ENCODE measurements at regions not wholly inside any gene's neighbourhood (a gene's known extent, or its start where the extent isn't known, plus 50 kb on each side); places are given as distances from the start of the nearest gene placed in this dataset.

DNA sequence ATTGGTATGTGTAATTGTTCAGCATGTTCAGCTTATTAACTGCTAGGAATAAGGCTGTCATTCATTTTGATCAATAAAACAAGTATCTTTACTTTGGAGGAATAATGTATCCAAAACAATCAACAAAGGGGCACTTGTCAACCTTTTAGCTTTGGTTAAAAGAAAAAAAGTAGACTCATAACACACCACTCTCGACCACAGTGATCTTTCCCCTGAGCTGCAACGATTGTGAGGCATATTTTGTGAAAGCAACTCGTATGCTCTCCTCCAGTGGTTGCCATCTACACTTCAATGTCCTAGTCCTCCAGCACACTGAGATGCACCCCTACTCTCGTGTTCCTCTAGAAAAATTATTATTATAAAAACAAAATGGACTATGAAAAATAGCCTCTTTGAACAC is 60.1 kb upstream of the PDE7B start:
- in situ Hi-C loops (cut with MboI; ENCODE audit: low pct_ligation_motif_present in 1 of 4, low pct_unique_long_range_greater_than_20kb in 1 of 4, low sequenced_read_pairs in 3 of 4) (no loop called here), intact Hi-C loops (cut with DNase I; ENCODE audit: low total_unique reads) (no loop called here)
- TF ChIP-seq POLR2AphosphoS5 (IDR thresholded peaks at IDR 0.05) (no peak), POLR2A (IDR thresholded peaks at IDR 0.05) (no peak), EP300 (IDR thresholded peaks at IDR 0.05; ENCODE audit: low read depth) (no peak)
- TF ChIP-seq, protein P1, sequence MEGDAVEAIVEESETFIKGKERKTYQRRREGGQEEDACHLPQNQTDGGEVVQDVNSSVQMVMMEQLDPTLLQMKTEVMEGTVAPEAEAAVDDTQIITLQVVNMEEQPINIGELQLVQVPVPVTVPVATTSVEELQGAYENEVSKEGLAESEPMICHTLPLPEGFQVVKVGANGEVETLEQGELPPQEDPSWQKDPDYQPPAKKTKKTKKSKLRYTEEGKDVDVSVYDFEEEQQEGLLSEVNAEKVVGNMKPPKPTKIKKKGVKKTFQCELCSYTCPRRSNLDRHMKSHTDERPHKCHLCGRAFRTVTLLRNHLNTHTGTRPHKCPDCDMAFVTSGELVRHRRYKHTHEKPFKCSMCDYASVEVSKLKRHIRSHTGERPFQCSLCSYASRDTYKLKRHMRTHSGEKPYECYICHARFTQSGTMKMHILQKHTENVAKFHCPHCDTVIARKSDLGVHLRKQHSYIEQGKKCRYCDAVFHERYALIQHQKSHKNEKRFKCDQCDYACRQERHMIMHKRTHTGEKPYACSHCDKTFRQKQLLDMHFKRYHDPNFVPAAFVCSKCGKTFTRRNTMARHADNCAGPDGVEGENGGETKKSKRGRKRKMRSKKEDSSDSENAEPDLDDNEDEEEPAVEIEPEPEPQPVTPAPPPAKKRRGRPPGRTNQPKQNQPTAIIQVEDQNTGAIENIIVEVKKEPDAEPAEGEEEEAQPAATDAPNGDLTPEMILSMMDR (IDR thresholded peaks at IDR 0.05) = no peak

DNA sequence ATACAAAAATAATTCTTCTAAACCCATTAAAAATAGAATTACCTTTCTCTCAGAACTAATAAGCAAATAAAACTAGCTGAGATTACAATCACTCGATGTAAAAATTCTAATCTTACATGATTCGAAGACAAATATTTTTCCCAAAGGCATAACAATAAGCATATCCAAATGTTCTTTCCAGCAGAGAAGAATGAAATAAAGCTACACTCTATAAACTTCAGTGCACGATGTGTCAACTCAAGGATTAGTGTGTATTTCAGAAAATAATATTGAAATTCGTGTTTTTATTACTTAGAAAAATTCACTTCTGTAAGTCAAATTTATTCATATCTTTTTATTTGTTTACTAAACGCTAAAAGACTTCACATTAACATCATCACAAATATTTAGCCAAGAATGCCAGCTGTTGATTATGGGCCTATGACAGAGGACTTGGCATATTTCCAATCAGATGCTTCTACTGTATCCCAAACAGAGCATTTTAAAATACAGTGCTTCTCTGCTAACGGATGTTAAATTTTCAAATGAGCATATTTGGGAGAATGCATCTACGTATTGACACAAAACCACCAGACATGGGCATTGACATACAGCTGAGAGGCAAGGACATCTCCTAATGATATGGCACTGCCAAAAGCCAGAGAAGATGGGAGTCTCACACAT is 54.7 kb upstream of the PDE7B start:
- in situ Hi-C loops (cut with MboI; ENCODE audit: low pct_ligation_motif_present in 1 of 4, low pct_unique_long_range_greater_than_20kb in 1 of 4, low sequenced_read_pairs in 3 of 4) = no loop called here
- Histone ChIP-seq H3K27me3 (no peaks in the 10 kb centered on the region), H3K4me3 (no peak overlapping the region), H3K36me3 (no peaks in the 10 kb centered on the region), H3K27ac (no peak overlapping the region), H3K9me3 (no peaks in the 10 kb centered on the region), H3K4me1 (no peaks in the 10 kb centered on the region)
- TF ChIP-seq EP300 (IDR thresholded peaks at IDR 0.05; ENCODE audit: low read depth) (no peak), POLR2AphosphoS5 (IDR thresholded peaks at IDR 0.05) (no peak), POLR2A (IDR thresholded peaks at IDR 0.05) (no peak)
- TF ChIP-seq, protein P1 (IDR thresholded peaks at IDR 0.05) = no peak
- no peak for DNase-seq
- intact Hi-C loops (cut with DNase I; ENCODE audit: low total_unique reads) = no loop called here
- WGBS, 2 donors (ENCODE audit: low coverage in 1 of 2) = 61 to 68% methylated on average over 7 of the region's 7 CpGs

More for the DNA sequence above, 60.1 kb upstream of the PDE7B start:
- DNase-seq = no peak
- WGBS, 2 donors (ENCODE audit: low coverage in 1 of 2) = 59 to 65% methylated on average over 4 of the region's 4 CpGs
- no peaks in the 10 kb centered on the region for H3K27me3 ChIP-seq
- no peaks in the 10 kb centered on the region for H3K9me3 ChIP-seq
- no peaks in the 10 kb centered on the region for H3K36me3 ChIP-seq
- H3K27ac ChIP-seq = no peak overlapping the region
- H3K4me3 ChIP-seq = no peak overlapping the region
- no peaks in the 10 kb centered on the region for H3K4me1 ChIP-seq

DNA sequence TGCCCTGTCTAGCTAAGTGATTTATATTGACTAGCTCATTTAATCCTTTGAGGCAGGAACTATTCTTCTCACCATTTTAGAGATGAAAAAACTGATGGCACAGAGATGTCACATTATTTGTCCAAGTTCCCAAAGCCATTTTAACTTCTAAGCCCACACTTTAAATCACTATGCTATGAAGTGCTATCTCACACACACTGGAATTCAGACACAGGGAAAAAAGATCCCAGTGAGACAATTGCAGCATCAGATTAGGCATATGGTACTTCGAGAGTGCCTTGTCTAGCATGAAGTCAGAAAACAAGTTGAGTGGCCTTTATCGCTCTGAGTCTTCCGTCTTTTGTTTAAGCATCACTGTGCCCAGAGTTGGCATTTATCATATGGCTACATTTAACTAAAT is 54.1 kb upstream of the PDE7B start:
- DNase-seq = no peak
- Histone ChIP-seq H3K27ac (no peak overlapping the region), H3K27me3 (no peaks in the 10 kb centered on the region), H3K4me1 (no peaks in the 10 kb centered on the region), H3K9me3 (no peaks in the 10 kb centered on the region), H3K4me3 (no peak overlapping the region), H3K36me3 (no peaks in the 10 kb centered on the region)
- WGBS, 2 donors (ENCODE audit: low coverage in 1 of 2) = 82% methylated on average over 3 of the region's 3 CpGs; no CpG with 5 or more reads in 1 of the 2 donors
- in situ Hi-C loops (cut with MboI; ENCODE audit: low pct_ligation_motif_present in 1 of 4, low pct_unique_long_range_greater_than_20kb in 1 of 4, low sequenced_read_pairs in 3 of 4) (no loop called here), intact Hi-C loops (cut with DNase I; ENCODE audit: low total_unique reads) (no loop called here)
- TF ChIP-seq, protein P1 (IDR thresholded peaks at IDR 0.05) = no peak
- TF ChIP-seq POLR2A (IDR thresholded peaks at IDR 0.05) (no peak), POLR2AphosphoS5 (IDR thresholded peaks at IDR 0.05) (no peak), EP300 (IDR thresholded peaks at IDR 0.05; ENCODE audit: low read depth) (no peak)

DNA sequence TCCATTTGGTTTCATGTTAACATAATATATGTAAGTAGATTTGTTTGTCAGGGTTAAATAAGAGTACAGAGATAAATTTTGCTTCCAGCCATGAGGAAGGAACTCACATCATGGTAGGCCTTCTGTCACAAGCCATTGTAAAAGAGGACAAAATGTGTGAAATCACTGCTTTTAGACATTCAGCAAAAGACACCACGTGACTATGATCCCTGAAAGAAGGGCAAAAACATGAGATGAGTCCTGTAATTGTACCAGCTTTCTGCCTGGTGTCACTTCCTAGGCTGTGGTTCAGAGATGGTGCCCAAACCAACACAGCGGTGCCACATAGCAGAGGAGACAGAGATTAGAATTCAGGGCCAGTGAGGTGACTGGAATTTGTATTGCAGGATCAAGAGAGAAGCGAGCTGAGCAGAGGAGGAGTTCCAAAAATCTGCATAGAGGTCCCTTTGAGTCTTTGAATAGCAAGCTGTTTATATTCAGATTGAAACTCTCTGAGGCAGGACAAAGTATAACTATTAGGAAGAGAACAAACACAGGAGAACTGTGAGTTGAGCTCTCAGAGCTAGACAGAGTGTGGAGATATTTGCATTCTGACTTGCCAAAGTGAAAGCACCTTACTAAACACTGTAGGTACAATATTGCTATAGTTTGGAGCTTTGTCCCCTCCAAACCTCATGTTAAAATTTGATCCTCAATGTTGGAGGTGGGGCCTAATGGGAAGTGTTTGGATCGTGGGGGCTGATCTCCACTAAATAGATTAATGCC is 52.6 kb upstream of the PDE7B start:
- no peak overlapping the region for H3K27ac ChIP-seq
- H3K9me3 ChIP-seq = no peaks in the 10 kb centered on the region
- H3K36me3 ChIP-seq = no peaks in the 10 kb centered on the region
- in situ Hi-C loops (cut with MboI; ENCODE audit: low pct_ligation_motif_present in 1 of 4, low pct_unique_long_range_greater_than_20kb in 1 of 4, low sequenced_read_pairs in 3 of 4) (no loop called here), intact Hi-C loops (cut with DNase I; ENCODE audit: low total_unique reads) (no loop called here)
- DNase-seq = no peak
- TF ChIP-seq EP300 (IDR thresholded peaks at IDR 0.05; ENCODE audit: low read depth) = no peak
- no peak for TF ChIP-seq POLR2A (IDR thresholded peaks at IDR 0.05)
- TF ChIP-seq, protein P1 (IDR thresholded peaks at IDR 0.05) = no peak
- TF ChIP-seq POLR2AphosphoS5 (IDR thresholded peaks at IDR 0.05) = no peak
- no peaks in the 10 kb centered on the region for H3K27me3 ChIP-seq
- no peaks in the 10 kb centered on the region for H3K4me1 ChIP-seq
- 73 to 80% methylated on average over 3 to 4 of the region's 4 CpGs for WGBS, 2 donors (ENCODE audit: low coverage in 1 of 2)
- no peak overlapping the region for H3K4me3 ChIP-seq
